NOMO-1 treated with DMSO at 0.1 percent for 48 hours (cell line): ENCODE measurements at regions not wholly inside any gene's neighbourhood (a gene's known extent, or its start where the extent isn't known, plus 50 kb on each side); places are given as distances from the start of the nearest gene placed in this dataset.
"Not testable (repeated sequence)": the region's sequence is repeated elsewhere in the genome, so short reads cannot be mapped to it uniquely, and the experiment has no call there.

Experiments used
- DNase-seq: peaks from one replicate; lab custom pipeline; 2025; ENCODE audit not compliant: unreplicated experiment; lab: John Stamatoyannopoulos, UW

GRCh38 chr1:232322162-232322734 is 307.7 kb downstream of the SIPA1L2 start:
- no peak for DNase-seq

GRCh38 chr1:232319518-232320210 is 310.3 kb downstream of the SIPA1L2 start:
- no peak for DNase-seq

- no peak for DNase-seq
These were observed 310.9 kb downstream of the SIPA1L2 start for GRCh38 chr1:232319072-232319471.

- no peak for DNase-seq
These were observed 311.8 kb downstream of the SIPA1L2 start for GRCh38 chr1:232318143-232318542.

- DNase-seq = no peak
These were observed 312.6 kb downstream of the SIPA1L2 start for GRCh38 chr1:232317350-232317749.

- DNase-seq = no peak
These were observed 313.1 kb downstream of the SIPA1L2 start for GRCh38 chr1:232316864-232317263.

GRCh38 chr1:232313876-232314275 is 316.1 kb downstream of the SIPA1L2 start:
- DNase-seq = not testable (repeated sequence)

- no peak for DNase-seq
These were observed 319.4 kb downstream of the SIPA1L2 start for GRCh38 chr1:232310541-232310940.

- DNase-seq = no peak
These were observed 321.3 kb downstream of the SIPA1L2 start for GRCh38 chr1:232308616-232309015.

- DNase-seq = no peak
These were observed 322.5 kb downstream of the SIPA1L2 start for GRCh38 chr1:232307296-232308017.

- no peak for DNase-seq
These were observed 323.5 kb downstream of the SIPA1L2 start for GRCh38 chr1:232306269-232306961.

- DNase-seq = no peak
These were observed 324.9 kb downstream of the SIPA1L2 start for GRCh38 chr1:232305050-232305449.

GRCh38 chr1:232303222-232303620 is 326.7 kb downstream of the SIPA1L2 start:
- DNase-seq = no peak

- DNase-seq = no peak
These were observed 327.3 kb downstream of the SIPA1L2 start for GRCh38 chr1:232302376-232303221.

- no peak for DNase-seq
These were observed 328.7 kb downstream of the SIPA1L2 start for GRCh38 chr1:232301246-232301645.

GRCh38 chr1:232300466-232300865 is 329.5 kb downstream of the SIPA1L2 start:
- DNase-seq = no peak

- DNase-seq = no peak
These were observed 333.5 kb downstream of the SIPA1L2 start for GRCh38 chr1:232296461-232296860.

GRCh38 chr1:232293361-232293760 is 336.6 kb downstream of the SIPA1L2 start:
- no peak for DNase-seq

GRCh38 chr1:232292818-232293217 is 337.1 kb downstream of the SIPA1L2 start:
- DNase-seq = peak; percentile 97

- no peak for DNase-seq
These were observed 337.7 kb downstream of the SIPA1L2 start for GRCh38 chr1:232292239-232292638.

GRCh38 chr1:232291681-232292080 is 338.3 kb downstream of the SIPA1L2 start:
- DNase-seq = no peak
